PFSK-1 (cell line): ENCODE measurements at regions not wholly inside any gene's neighbourhood (a gene's known extent, or its start where the extent isn't known, plus 50 kb on each side); places are given as distances from the start of the nearest gene placed in this dataset.

Experiments used
- FOXP2 ChIP-seq: optimal IDR thresholded peaks from 2 replicates; pipeline ENCODE3; 2011; ENCODE audit warnings: borderline replicate concordance, control low read depth, inconsistent platforms; ENCODE audit not compliant: insufficient read depth; ENCODE audit errors: extremely low read length, extremely low read depth
- POLR2AphosphoS5 ChIP-seq: IDR thresholded peaks from 2 replicates; pipeline ENCODE4 v1.6.1; 2012; ENCODE audit warnings: low read depth, mild to moderate bottlenecking, control low read depth, low read length, moderate library complexity
- SIN3A ChIP-seq: IDR thresholded peaks from 2 replicates; pipeline ENCODE4 v1.6.1; 2012; ENCODE audit warnings: mild to moderate bottlenecking, low read length, moderate library complexity, borderline replicate concordance; ENCODE audit not compliant: insufficient read depth
- TAF1 ChIP-seq: IDR thresholded peaks from 2 replicates; pipeline ENCODE4 v1.6.1; 2012; ENCODE audit warnings: low read length, control low read depth, borderline replicate concordance; ENCODE audit not compliant: insufficient read depth
- TF ChIP-seq, protein P1 (sequence below), 2 experiments: IDR thresholded peaks; 2 replicates each; pipeline versions ENCODE4 v1.6.1 to v1.8.0; 2011 to 2012; ENCODE audit warnings: low read depth in 2 of 2, low read length in 2 of 2, control low read depth in 1 of 2, inconsistent platforms in 1 of 2, mild to moderate bottlenecking in 1 of 2, moderate library complexity in 1 of 2; ENCODE audit not compliant: insufficient read depth in 1 of 2

DNA sequence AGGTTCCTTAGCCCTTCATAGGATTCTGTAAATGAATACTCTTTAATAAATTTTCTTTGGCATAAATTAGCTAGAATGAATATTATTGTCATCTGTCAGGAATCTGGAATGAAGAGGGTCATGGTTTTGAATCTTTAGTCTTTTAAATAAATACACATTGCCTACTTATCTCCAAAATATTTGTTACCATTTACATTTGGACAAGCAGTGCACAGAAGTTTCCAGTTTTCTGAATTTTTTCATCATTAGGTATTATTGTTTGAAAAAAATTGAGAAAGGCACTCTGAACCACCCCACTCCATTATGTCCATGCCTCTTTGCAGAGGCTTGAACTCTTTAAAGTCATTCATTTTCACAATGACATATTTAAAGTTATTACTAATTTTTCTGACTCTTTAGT, 549.0 kb upstream of the LUZP2 start:
- TF ChIP-seq SIN3A = no peak
- TF ChIP-seq TAF1 = no peak
- TF ChIP-seq, protein P1, sequence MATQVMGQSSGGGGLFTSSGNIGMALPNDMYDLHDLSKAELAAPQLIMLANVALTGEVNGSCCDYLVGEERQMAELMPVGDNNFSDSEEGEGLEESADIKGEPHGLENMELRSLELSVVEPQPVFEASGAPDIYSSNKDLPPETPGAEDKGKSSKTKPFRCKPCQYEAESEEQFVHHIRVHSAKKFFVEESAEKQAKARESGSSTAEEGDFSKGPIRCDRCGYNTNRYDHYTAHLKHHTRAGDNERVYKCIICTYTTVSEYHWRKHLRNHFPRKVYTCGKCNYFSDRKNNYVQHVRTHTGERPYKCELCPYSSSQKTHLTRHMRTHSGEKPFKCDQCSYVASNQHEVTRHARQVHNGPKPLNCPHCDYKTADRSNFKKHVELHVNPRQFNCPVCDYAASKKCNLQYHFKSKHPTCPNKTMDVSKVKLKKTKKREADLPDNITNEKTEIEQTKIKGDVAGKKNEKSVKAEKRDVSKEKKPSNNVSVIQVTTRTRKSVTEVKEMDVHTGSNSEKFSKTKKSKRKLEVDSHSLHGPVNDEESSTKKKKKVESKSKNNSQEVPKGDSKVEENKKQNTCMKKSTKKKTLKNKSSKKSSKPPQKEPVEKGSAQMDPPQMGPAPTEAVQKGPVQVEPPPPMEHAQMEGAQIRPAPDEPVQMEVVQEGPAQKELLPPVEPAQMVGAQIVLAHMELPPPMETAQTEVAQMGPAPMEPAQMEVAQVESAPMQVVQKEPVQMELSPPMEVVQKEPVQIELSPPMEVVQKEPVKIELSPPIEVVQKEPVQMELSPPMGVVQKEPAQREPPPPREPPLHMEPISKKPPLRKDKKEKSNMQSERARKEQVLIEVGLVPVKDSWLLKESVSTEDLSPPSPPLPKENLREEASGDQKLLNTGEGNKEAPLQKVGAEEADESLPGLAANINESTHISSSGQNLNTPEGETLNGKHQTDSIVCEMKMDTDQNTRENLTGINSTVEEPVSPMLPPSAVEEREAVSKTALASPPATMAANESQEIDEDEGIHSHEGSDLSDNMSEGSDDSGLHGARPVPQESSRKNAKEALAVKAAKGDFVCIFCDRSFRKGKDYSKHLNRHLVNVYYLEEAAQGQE (IDR thresholded peaks at IDR 0.05; ENCODE audit: insufficient read depth in 1 of 2, low read depth in 2 of 2, low read length in 2 of 2) = no peak
- no peak for TF ChIP-seq POLR2AphosphoS5
- TF ChIP-seq FOXP2 = no peak

DNA sequence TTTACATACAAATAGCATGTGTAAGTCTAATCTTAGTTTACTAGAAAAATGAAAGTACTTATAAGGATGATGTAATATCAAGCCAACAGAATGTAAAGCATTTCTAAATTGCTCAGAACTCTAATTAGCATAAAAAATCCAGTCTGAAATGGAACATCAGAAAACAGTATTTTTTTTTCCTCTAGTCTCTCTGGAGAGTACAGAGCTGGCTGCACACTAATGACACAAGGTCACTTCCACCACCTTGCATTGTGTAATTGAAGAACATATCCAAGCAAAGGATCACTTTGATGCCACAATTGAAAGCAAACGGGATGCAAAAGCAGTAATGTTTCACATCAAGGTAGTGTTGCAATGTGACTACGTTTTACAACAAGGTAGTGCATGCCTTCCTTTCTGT, 548.0 kb upstream of the LUZP2 start:
- TF ChIP-seq, protein P1 (IDR thresholded peaks at IDR 0.05; ENCODE audit: insufficient read depth in 1 of 2, low read depth in 2 of 2, low read length in 2 of 2) = no peak
- no peak for TF ChIP-seq FOXP2
- TF ChIP-seq POLR2AphosphoS5 = no peak
- no peak for TF ChIP-seq SIN3A
- TF ChIP-seq TAF1 = no peak

DNA sequence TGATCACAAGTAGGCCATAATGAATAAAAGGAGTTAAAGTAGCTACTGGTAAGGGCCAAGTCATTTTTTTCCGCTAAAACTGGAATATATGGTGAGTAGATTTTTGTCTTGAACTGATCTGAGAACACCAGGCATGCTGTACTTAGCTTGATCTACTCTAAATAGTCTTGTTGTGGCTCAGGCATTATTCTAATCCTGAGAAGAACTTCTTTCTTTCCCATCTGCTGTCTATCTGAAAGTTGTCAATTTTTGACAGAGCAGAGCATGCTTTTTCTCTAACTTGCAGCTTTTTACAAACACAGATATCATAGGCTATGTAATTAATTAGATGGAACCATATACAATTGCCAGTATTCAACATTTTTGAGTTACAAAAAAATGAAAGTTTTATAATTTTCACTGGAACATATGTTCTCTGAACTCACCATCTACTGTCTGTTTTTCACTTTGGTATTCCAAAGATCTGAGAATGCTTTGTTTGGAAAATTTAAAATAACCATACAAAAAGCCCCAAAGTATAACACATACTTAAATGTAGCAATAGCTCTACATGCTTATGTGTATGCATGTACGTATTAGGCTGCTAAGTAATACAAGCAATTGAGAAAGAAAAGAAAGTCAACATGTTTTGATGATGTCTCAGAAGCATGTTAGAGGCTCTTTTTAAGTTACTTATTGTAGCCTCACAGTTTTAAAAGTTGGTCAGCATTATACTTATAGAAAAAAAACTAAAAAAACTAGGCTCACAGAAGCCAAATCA, 542.7 kb upstream of the LUZP2 start:
- TF ChIP-seq, protein P1 (IDR thresholded peaks at IDR 0.05; ENCODE audit: insufficient read depth in 1 of 2, low read depth in 2 of 2, low read length in 2 of 2) = no peak
- TF ChIP-seq SIN3A (no peak), TAF1 (no peak), POLR2AphosphoS5 (no peak), FOXP2 (no peak)

DNA sequence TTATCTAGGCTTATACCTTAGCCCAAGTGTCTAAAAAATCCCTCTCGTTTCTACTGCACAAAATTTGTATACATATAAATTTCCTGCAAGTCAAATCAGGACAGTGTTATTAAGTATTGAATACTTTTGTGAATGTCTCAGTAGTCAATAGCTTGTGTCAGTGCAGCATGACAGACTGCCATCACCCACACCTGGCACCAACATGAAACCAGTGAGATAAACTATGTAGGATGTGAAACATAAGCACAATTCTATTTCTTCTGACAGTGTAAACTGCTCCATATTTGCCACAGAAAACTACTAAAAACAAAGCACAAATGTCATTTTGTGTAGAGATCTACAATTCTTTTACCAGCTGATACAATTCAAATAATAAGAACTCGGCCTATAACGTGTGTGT, 542.1 kb upstream of the LUZP2 start:
- TF ChIP-seq SIN3A (no peak), POLR2AphosphoS5 (no peak), FOXP2 (no peak), TAF1 (no peak)
- TF ChIP-seq, protein P1 (IDR thresholded peaks at IDR 0.05; ENCODE audit: insufficient read depth in 1 of 2, low read depth in 2 of 2, low read length in 2 of 2) = no peak
